IMR-90 (cell line): ENCODE measurements at regions not wholly inside any gene's neighbourhood (a gene's known extent, or its start where the extent isn't known, plus 50 kb on each side); places are given as distances from the start of the nearest gene placed in this dataset.

Source experiments
- ATAC-seq: fragments of 200-7000 bp; cut with Tn5 transposase; 2 replicates; pipeline ENCODE4 v1.9.1; 2020; ENCODE audit warnings: low read depth, mild to moderate bottlenecking, moderate library complexity
- BruUV-seq: library from RNA; stranded (reverse); fragments of 400-500 nt; replicated peaks from 2 replicates; lab custom pipeline; 2021; lab: Mats Ljungman, UMichigan
- CTCF ChIA-PET: fragments of 300-600 bp; formaldehyde crosslinking; extraction: SDS; loops from one replicate; lab custom pipeline; 2021; ENCODE audit warnings: antibody characterized with exemption; lab: Yijun Ruan, JAX
- POLR2A ChIA-PET: fragments of 300-600 bp; sonication (Branson Sonifier 250); formaldehyde crosslinking; loops from one replicate; lab custom pipeline; 2022; ENCODE audit warnings: antibody characterized with exemption; ENCODE audit not compliant: unreplicated experiment; lab: Charles Lee
- DNase-seq: peaks from one replicate; pipeline ENCODE4 v3.0.0; 2013
- H2AFZ ChIP-seq: replicated peaks from 2 replicates; pipeline ENCODE3; 2013; ENCODE audit warnings: low read length, mild to moderate bottlenecking; ENCODE audit not compliant: poor library complexity
- H2AK5ac ChIP-seq: 2 replicates; pipeline ENCODE4 v1.6.1; 2013; ENCODE audit warnings: low read depth, low read length, inconsistent platforms
- H2AK9ac ChIP-seq: replicated peaks from 2 replicates; pipeline ENCODE3; 2013; ENCODE audit warnings: mild to moderate bottlenecking, low read depth, low read length, moderate library complexity; ENCODE audit not compliant: poor library complexity
- H2BK120ac ChIP-seq: 2 replicates; pipeline ENCODE4 v1.6.1; 2013; ENCODE audit warnings: low read depth, low read length, inconsistent platforms
- H2BK15ac ChIP-seq: 3 replicates; pipeline ENCODE4 v1.6.1; 2013; ENCODE audit warnings: low read depth, low read length, inconsistent platforms
- H2BK20ac ChIP-seq: 2 replicates; pipeline ENCODE4 v1.6.1; 2013; ENCODE audit warnings: low read depth, mild to moderate bottlenecking, inconsistent platforms, low read length, moderate library complexity
- H2BK5ac ChIP-seq: 2 replicates; pipeline ENCODE4 v1.6.1; 2013; ENCODE audit warnings: mild to moderate bottlenecking, low read depth, low read length, inconsistent platforms; ENCODE audit not compliant: poor library complexity, severe bottlenecking
- H3K14ac ChIP-seq: replicated peaks from 2 replicates; pipeline ENCODE4 v1.6.1; 2013; ENCODE audit warnings: low read depth, low read length, inconsistent platforms
- H3K18ac ChIP-seq: 2 replicates; pipeline ENCODE4 v1.6.1; 2013; ENCODE audit warnings: low read depth, low read length, control low read depth
- H3K23ac ChIP-seq: 2 replicates; pipeline ENCODE4 v1.6.1; 2013; ENCODE audit warnings: low read depth, low read length, inconsistent platforms
- H3K27ac ChIP-seq: 2 replicates; pipeline ENCODE4 v1.5.1; 2013; ENCODE audit warnings: mild to moderate bottlenecking, control low read depth, low read length; ENCODE audit not compliant: insufficient read depth
- H3K27me3 ChIP-seq: 2 replicates; pipeline ENCODE4 v1.6.1; 2013; ENCODE audit warnings: low read length; ENCODE audit not compliant: control insufficient read depth, insufficient read depth
- H3K36me3 ChIP-seq: 2 replicates; pipeline ENCODE4 v1.6.1; 2013; ENCODE audit warnings: low read length, mixed read lengths; ENCODE audit not compliant: control insufficient read depth, insufficient read depth
- H3K4ac ChIP-seq: 2 replicates; pipeline ENCODE4 v1.6.1; 2013; ENCODE audit warnings: low read depth, low read length, inconsistent platforms
- H3K4me1 ChIP-seq: 2 replicates; pipeline ENCODE4 v1.6.1; 2013; ENCODE audit warnings: low read length, mixed read lengths; ENCODE audit not compliant: control insufficient read depth, insufficient read depth
- H3K4me2 ChIP-seq: 2 replicates; pipeline ENCODE4 v1.6.1; 2013; ENCODE audit warnings: low read depth, mild to moderate bottlenecking, control low read depth, low read length, moderate library complexity
- H3K4me3 ChIP-seq: 2 replicates; pipeline ENCODE4 v1.5.1; 2013; ENCODE audit warnings: low read depth, mild to moderate bottlenecking, control low read depth, low read length, moderate library complexity; ENCODE audit not compliant: insufficient read depth
- H3K56ac ChIP-seq: 2 replicates; pipeline ENCODE4 v1.6.1; 2013; ENCODE audit warnings: low read length, inconsistent platforms; ENCODE audit not compliant: insufficient read depth; ENCODE audit errors: extremely low read depth
- H3K79me1 ChIP-seq, 2 experiments: 2 replicates each; pipeline ENCODE4 v1.6.1; 2013; ENCODE audit warnings: low read length in 2 of 2, inconsistent platforms in 1 of 2, low read depth in 1 of 2
- H3K9ac ChIP-seq: 2 replicates; pipeline ENCODE4 v1.6.1; 2013; ENCODE audit warnings: low read depth, low read length, control low read depth
- H3K9me1 ChIP-seq: 2 replicates; pipeline ENCODE4 v1.6.1; 2013; ENCODE audit warnings: low read length, inconsistent platforms; ENCODE audit not compliant: insufficient read depth
- H3K9me3 ChIP-seq: 2 replicates; pipeline ENCODE4 v1.6.1; 2013; ENCODE audit warnings: low read length; ENCODE audit not compliant: control insufficient read depth, insufficient read depth
- H4K20me1 ChIP-seq: 2 replicates; pipeline ENCODE4 v1.6.1; 2013; ENCODE audit warnings: low read length, inconsistent platforms; ENCODE audit not compliant: insufficient read depth
- H4K5ac ChIP-seq: 2 replicates; pipeline ENCODE4 v1.6.1; 2013; ENCODE audit warnings: mild to moderate bottlenecking, low read depth, low read length, control low read depth
- H4K8ac ChIP-seq, 2 experiments: 2 replicates each; pipeline ENCODE4 v1.6.1; 2013; ENCODE audit warnings: low read depth in 2 of 2, low read length in 2 of 2, control low read depth in 1 of 2, inconsistent platforms in 1 of 2
- H4K91ac ChIP-seq: 2 replicates; pipeline ENCODE4 v1.6.1; 2013; ENCODE audit warnings: low read depth, low read length, inconsistent platforms; ENCODE audit not compliant: insufficient read depth
- BHLHE40 ChIP-seq: fragments of 150-350 bp; IDR thresholded peaks from 2 replicates; pipeline ENCODE4 v1.6.1; 2016; ENCODE audit warnings: mild to moderate bottlenecking, low read depth, low read length
- CEBPB ChIP-seq: IDR thresholded peaks from 2 replicates; pipeline ENCODE4 v1.6.1; 2012; ENCODE audit warnings: low read depth, low read length, improper control_type of control experiment
- ELK1 ChIP-seq: fragments of 150-350 bp; IDR thresholded peaks from 2 replicates; pipeline ENCODE4 v1.6.1; 2016; ENCODE audit warnings: low read depth, mild to moderate bottlenecking, low read length, moderate library complexity, borderline replicate concordance
- FOS ChIP-seq: fragments of 150-350 bp; IDR thresholded peaks from 2 replicates; pipeline ENCODE4 v1.6.1; 2016; ENCODE audit warnings: low read depth, low read length
- MAFK ChIP-seq: IDR thresholded peaks from 2 replicates; pipeline ENCODE4 v1.6.1; 2012; ENCODE audit warnings: low read depth, low read length, improper control_type of control experiment
- MAZ ChIP-seq: IDR thresholded peaks from 2 replicates; pipeline ENCODE4 v1.6.1; 2012; ENCODE audit warnings: low read depth, mild to moderate bottlenecking, low read length, improper control_type of control experiment, moderate library complexity, borderline replicate concordance
- MXI1 ChIP-seq: IDR thresholded peaks from 2 replicates; pipeline ENCODE4 v1.6.1; 2012; ENCODE audit warnings: low read depth, mild to moderate bottlenecking, low read length, moderate library complexity, borderline replicate concordance
- NFE2L2 ChIP-seq: fragments of 150-350 bp; IDR thresholded peaks from 2 replicates; pipeline ENCODE4 v1.6.1; 2016; ENCODE audit warnings: low read depth, mild to moderate bottlenecking, low read length
- RAD21 ChIP-seq: IDR thresholded peaks from 2 replicates; pipeline ENCODE4 v1.6.1; 2012; ENCODE audit warnings: low read length, improper control_type of control experiment
- RCOR1 ChIP-seq: IDR thresholded peaks from 2 replicates; pipeline ENCODE4 v1.6.1; 2012; ENCODE audit warnings: mild to moderate bottlenecking, low read length, improper control_type of control experiment; ENCODE audit not compliant: insufficient replicate concordance
- RFX5 ChIP-seq: IDR thresholded peaks from 2 replicates; pipeline ENCODE4 v1.8.0; 2012; ENCODE audit warnings: low read depth, mild to moderate bottlenecking, low read length, moderate library complexity
- SMC3 ChIP-seq: fragments of 150-350 bp; IDR thresholded peaks from 2 replicates; pipeline ENCODE4 v1.6.1; 2016; ENCODE audit warnings: low read depth, mild to moderate bottlenecking, antibody characterized with exemption, low read length, moderate library complexity
- WGBS, 2 experiments: methylation state at CpG; one replicate each; pipeline versions ENCODE4 v1.1.5 to v1.1.7; 2013; ENCODE audit warnings: missing lambda C conversion rate in 2 of 2; ENCODE audit not compliant: insufficient read length in 1 of 2; ENCODE audit errors: extremely low coverage in 2 of 2; 5-methylcytosine and 5-hydroxymethylcytosine counted together
- dilution Hi-C: fragments of 300-500 bp; cut with HindIII; formaldehyde crosslinking; loops from one replicate; pipeline ENCODE4 v1.14.3; 2018; ENCODE audit warnings: low sequenced_read_pairs; ENCODE audit not compliant: unreplicated experiment
- in situ Hi-C: fragments of 300-500 bp; cut with MboI; formaldehyde crosslinking; loops from 3 replicates; pipeline ENCODE4 v1.14.3; 2019; ENCODE audit warnings: low sequenced_read_pairs, inconsistent platforms, mixed read lengths
- intact Hi-C: fragments of 100-400 bp; cut with micrococcal nuclease; formaldehyde crosslinking; loops from 2 replicates; pipeline ENCODE4 v1.10.0; 2022
- TF ChIP-seq, protein P1 (sequence below): conservative IDR thresholded peaks from 2 replicates; pipeline ENCODE4 v1.5.1; 2012; ENCODE audit warnings: mild to moderate bottlenecking, low read depth, low read length, improper control_type of control experiment

- in situ Hi-C loops, result no loop called here
- ATAC-seq (no peak), DNase-seq (no peak)
- no peak overlapping the region for H3K18ac ChIP-seq
- H3K79me1 ChIP-seq, result no peaks in the 10 kb centered on the region
- H4K8ac ChIP-seq, result no peak overlapping the region
- no peak overlapping the region for H2BK120ac ChIP-seq
- H2AK5ac ChIP-seq, result no peak overlapping the region
- no peaks in the 10 kb centered on the region for H4K20me1 ChIP-seq
- WGBS, 2 experiments, result 33% methylated on average over 2 of the region's 4 CpGs; no CpG with 5 or more reads in 1 of the 2 experiments
- H3K27me3 ChIP-seq, result no peaks in the 10 kb centered on the region
- no peak overlapping the region for H2BK20ac ChIP-seq
- H3K4me2 ChIP-seq, result no peak overlapping the region
- no peak overlapping the region for H3K56ac ChIP-seq
- H2AFZ ChIP-seq, result no peak overlapping the region
- H3K9me3 ChIP-seq, result peaks cover 4% of the 10 kb centered on the region
- BruUV-seq, result no TSS peak
- no peaks in the 10 kb centered on the region for H3K9me1 ChIP-seq
- TF ChIP-seq RFX5 (no peak), CEBPB (no peak), ELK1 (no peak), FOS (no peak), RCOR1 (no peak), MXI1 (no peak), MAFK (no peak), SMC3 (no peak), BHLHE40 (no peak), MAZ (no peak), RAD21 (no peak), NFE2L2 (no peak)
- TF ChIP-seq, protein P1, sequence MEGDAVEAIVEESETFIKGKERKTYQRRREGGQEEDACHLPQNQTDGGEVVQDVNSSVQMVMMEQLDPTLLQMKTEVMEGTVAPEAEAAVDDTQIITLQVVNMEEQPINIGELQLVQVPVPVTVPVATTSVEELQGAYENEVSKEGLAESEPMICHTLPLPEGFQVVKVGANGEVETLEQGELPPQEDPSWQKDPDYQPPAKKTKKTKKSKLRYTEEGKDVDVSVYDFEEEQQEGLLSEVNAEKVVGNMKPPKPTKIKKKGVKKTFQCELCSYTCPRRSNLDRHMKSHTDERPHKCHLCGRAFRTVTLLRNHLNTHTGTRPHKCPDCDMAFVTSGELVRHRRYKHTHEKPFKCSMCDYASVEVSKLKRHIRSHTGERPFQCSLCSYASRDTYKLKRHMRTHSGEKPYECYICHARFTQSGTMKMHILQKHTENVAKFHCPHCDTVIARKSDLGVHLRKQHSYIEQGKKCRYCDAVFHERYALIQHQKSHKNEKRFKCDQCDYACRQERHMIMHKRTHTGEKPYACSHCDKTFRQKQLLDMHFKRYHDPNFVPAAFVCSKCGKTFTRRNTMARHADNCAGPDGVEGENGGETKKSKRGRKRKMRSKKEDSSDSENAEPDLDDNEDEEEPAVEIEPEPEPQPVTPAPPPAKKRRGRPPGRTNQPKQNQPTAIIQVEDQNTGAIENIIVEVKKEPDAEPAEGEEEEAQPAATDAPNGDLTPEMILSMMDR, result no peak
- H2BK5ac ChIP-seq, result no peak overlapping the region
- no peak overlapping the region for H2BK15ac ChIP-seq
- H3K27ac ChIP-seq, result no peak overlapping the region
- no peaks in the 10 kb centered on the region for H3K36me3 ChIP-seq
- POLR2A ChIA-PET, result no interaction called here
- H2AK9ac ChIP-seq, result no peak overlapping the region
- no peak overlapping the region for H4K5ac ChIP-seq
- CTCF ChIA-PET, result no interaction called here
- H3K4ac ChIP-seq, result no peak overlapping the region
- H4K91ac ChIP-seq, result no peak overlapping the region
- no peaks in the 10 kb centered on the region for H3K4me1 ChIP-seq
- H3K4me3 ChIP-seq, result no peak overlapping the region
- no peak overlapping the region for H3K23ac ChIP-seq
- H3K9ac ChIP-seq, result no peak overlapping the region
- H3K14ac ChIP-seq, result no peak overlapping the region
- dilution Hi-C loops, result no loop called here
- intact Hi-C loops, result no loop called here
Observed at GRCh38 chr21:19048098-19048672, 644.6 kb upstream of the TMPRSS15 start.
